Heart left ventricle (tissue), 13 donors: ENCODE measurements at regions not wholly inside any gene's neighbourhood (a gene's known extent, or its start where the extent isn't known, plus 50 kb on each side); places are given as distances from the start of the nearest gene placed in this dataset.

Experiments used
- POLR2A ChIP-seq, 2 donors: fragments of 450-650 bp; IDR thresholded peaks; one replicate each; pipeline ENCODE4 v1.6.1; 2017; ENCODE audit warnings: antibody characterized with exemption in 2 of 2, mild to moderate bottlenecking in 2 of 2, moderate library complexity in 2 of 2
- TF ChIP-seq, protein P1 (sequence below), 12 donors: fragments of 200-600 bp; sonication (generic) in 4 of 12; IDR thresholded peaks; one replicate each; pipeline versions ENCODE4 v1.5.0 to v1.8.0; 2018 to 2022; ENCODE audit warnings: antibody characterized with exemption in 12 of 12, mild to moderate bottlenecking in 5 of 12
- donor health status: ischemic (EF 13 %, LVEDD 7.1; RV severe dilation, severe dysfunction).
- donor health status: DM: no; HTN: yes; CAD: no.
- donor health status: DM: no; HTN: no; CAD: no.
- donor health status: ischemic (EF 25% LVEDD 6.9; RV normal size, moderate dysfunction).
- donor health status: ischemic (EF 25% LVEDD 5.7; RV mildly dilated, moderate dysfunction).
- donor health status: ischemic (EF 35%, LVEDD 5.7; RV mildly dilated, moderate dysfunction).
- donor health status: nonischemic (EF 11% LVEDD 7.7; RV severe dilation, severe dysfunction).
- donor health status: DM: yes; HTN: yes; CAD: no.
- donor health status: PGD.
- donor health status: ischemic (EF 29% LVEDD 5.4; RV normal size, mild dysfunction).
- donor health status: nonischemic (EF 23%, LVEDD 6.1; RV moderate dilation, normal function).

DNA sequence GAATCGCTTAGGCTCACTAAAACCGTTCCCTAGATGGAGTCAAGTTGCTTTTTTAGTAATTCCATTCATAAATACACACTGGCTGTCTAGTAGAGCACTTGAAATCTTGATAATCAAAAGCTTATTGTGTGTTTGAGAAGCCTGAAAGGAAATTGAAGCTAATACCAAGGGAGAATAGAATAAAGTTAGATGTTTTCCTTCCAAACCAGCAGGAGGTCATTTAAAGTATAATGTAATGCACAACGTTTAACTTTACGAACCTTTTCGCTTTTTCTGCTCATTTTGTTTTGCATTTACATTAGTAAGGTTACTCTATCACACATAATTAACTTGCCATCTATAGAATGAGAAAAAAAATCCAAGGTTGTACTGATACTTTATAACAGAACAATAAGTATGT, 440.9 kb downstream of the NKX6-1 start:
- TF ChIP-seq, protein P1, sequence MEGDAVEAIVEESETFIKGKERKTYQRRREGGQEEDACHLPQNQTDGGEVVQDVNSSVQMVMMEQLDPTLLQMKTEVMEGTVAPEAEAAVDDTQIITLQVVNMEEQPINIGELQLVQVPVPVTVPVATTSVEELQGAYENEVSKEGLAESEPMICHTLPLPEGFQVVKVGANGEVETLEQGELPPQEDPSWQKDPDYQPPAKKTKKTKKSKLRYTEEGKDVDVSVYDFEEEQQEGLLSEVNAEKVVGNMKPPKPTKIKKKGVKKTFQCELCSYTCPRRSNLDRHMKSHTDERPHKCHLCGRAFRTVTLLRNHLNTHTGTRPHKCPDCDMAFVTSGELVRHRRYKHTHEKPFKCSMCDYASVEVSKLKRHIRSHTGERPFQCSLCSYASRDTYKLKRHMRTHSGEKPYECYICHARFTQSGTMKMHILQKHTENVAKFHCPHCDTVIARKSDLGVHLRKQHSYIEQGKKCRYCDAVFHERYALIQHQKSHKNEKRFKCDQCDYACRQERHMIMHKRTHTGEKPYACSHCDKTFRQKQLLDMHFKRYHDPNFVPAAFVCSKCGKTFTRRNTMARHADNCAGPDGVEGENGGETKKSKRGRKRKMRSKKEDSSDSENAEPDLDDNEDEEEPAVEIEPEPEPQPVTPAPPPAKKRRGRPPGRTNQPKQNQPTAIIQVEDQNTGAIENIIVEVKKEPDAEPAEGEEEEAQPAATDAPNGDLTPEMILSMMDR (IDR thresholded peaks at IDR 0.05) = no peak
- no peak for TF ChIP-seq POLR2A (IDR thresholded peaks at IDR 0.05)
